ENCODE measurements at regions not wholly inside any gene's neighbourhood (a gene's known extent, or its start where the extent isn't known, plus 50 kb on each side); places are given as distances from the start of the nearest gene placed in this dataset.
"Not testable (repeated sequence)": the region's sequence is repeated elsewhere in the genome, so short reads cannot be mapped to it uniquely, and the experiment has no call there.

- DNase-seq, result no peak
- in situ Hi-C loops (cut with MboI; ENCODE audit: low pct_ligation_motif_present in 1 of 4, low pct_unique_long_range_greater_than_20kb in 1 of 4, low sequenced_read_pairs in 3 of 4) (no loop called here), intact Hi-C loops (cut with DNase I; ENCODE audit: low total_unique reads) (no loop called here)
- Histone ChIP-seq H3K4me3 (no peak overlapping the region), H3K27me3 (no peaks in the 10 kb centered on the region), H3K4me1 (no peaks in the 10 kb centered on the region), H3K36me3 (no peaks in the 10 kb centered on the region), H3K27ac (no peak overlapping the region), H3K9me3 (peaks cover 0 to 5% of the 10 kb centered on the region in 2 donors)
- no peak for TF ChIP-seq POLR2A (IDR thresholded peaks at IDR 0.05)
- no peak for TF ChIP-seq CTCF (IDR thresholded peaks at IDR 0.05)
- TF ChIP-seq POLR2AphosphoS5 (IDR thresholded peaks at IDR 0.05), result no peak
- TF ChIP-seq EP300 (IDR thresholded peaks at IDR 0.05; ENCODE audit: low read depth), result no peak
- 67 to 72% methylated on average over 1 of the region's 1 CpG for WGBS, 2 donors (ENCODE audit: low coverage in 1 of 2)
Measured at GRCh38 chr5:3466392-3466791, 129.2 kb upstream of the IRX1 start.

- intact Hi-C loops (cut with DNase I; ENCODE audit: low total_unique reads), result no loop called here
- no peak for DNase-seq
Measured at GRCh38 chr5:3460416-3460815, 135.2 kb upstream of the IRX1 start.

GRCh38 chr5:3456121-3456681 is 139.4 kb upstream of the IRX1 start:
- intact Hi-C loops (cut with DNase I; ENCODE audit: low total_unique reads) (no loop called here), in situ Hi-C loops (cut with MboI; ENCODE audit: low pct_ligation_motif_present in 1 of 4, low pct_unique_long_range_greater_than_20kb in 1 of 4, low sequenced_read_pairs in 3 of 4) (no loop called here)
- Histone ChIP-seq H3K36me3 (no peaks in the 10 kb centered on the region), H3K9me3 (no peaks in the 10 kb centered on the region), H3K4me1 (no peaks in the 10 kb centered on the region), H3K4me3 (no peak overlapping the region), H3K27me3 (no peaks in the 10 kb centered on the region), H3K27ac (no peak overlapping the region)
- 72% methylated on average over 14 of the region's 14 CpGs; no CpG with 5 or more reads in 1 of the 2 donors for WGBS, 2 donors (ENCODE audit: low coverage in 1 of 2)
- no peak for DNase-seq
- TF ChIP-seq EP300 (IDR thresholded peaks at IDR 0.05; ENCODE audit: low read depth) (no peak), POLR2AphosphoS5 (IDR thresholded peaks at IDR 0.05) (no peak), CTCF (IDR thresholded peaks at IDR 0.05) (no peak), POLR2A (IDR thresholded peaks at IDR 0.05) (no peak)

More at GRCh38 chr5:3460416-3460815, 135.2 kb upstream of the IRX1 start:
- Histone ChIP-seq H3K36me3 (no peaks in the 10 kb centered on the region), H3K9me3 (no peaks in the 10 kb centered on the region), H3K27me3 (no peaks in the 10 kb centered on the region), H3K4me1 (no peaks in the 10 kb centered on the region), H3K27ac (no peak overlapping the region), H3K4me3 (no peak overlapping the region)
- TF ChIP-seq CTCF (IDR thresholded peaks at IDR 0.05), result no peak
- in situ Hi-C loops (cut with MboI; ENCODE audit: low pct_ligation_motif_present in 1 of 4, low pct_unique_long_range_greater_than_20kb in 1 of 4, low sequenced_read_pairs in 3 of 4), result no loop called here
- 76 to 81% methylated on average over 2 of the region's 2 CpGs for WGBS, 2 donors (ENCODE audit: low coverage in 1 of 2)

- intact Hi-C loops (cut with DNase I; ENCODE audit: low total_unique reads); H3K4me3 ChIP-seq; H3K27ac ChIP-seq; H3K4me1 ChIP-seq; H3K36me3 ChIP-seq; DNase-seq; H3K9me3 ChIP-seq; in situ Hi-C loops (cut with MboI; ENCODE audit: low pct_ligation_motif_present in 1 of 4, low pct_unique_long_range_greater_than_20kb in 1 of 4, low sequenced_read_pairs in 3 of 4); H3K27me3 ChIP-seq: not testable (repeated sequence)
- 93 to 94% methylated on average over 2 to 27 of the region's 27 CpGs for WGBS, 2 donors (ENCODE audit: low coverage in 1 of 2)
Measured at GRCh38 chr5:3454028-3454427, 141.6 kb upstream of the IRX1 start.

GRCh38 chr5:3452622-3453021 is 143.0 kb upstream of the IRX1 start:
- TF ChIP-seq POLR2A (IDR thresholded peaks at IDR 0.05), result no peak
- TF ChIP-seq EP300 (IDR thresholded peaks at IDR 0.05; ENCODE audit: low read depth), result no peak
- TF ChIP-seq CTCF (IDR thresholded peaks at IDR 0.05), result no peak
- no peak for TF ChIP-seq POLR2AphosphoS5 (IDR thresholded peaks at IDR 0.05)
- intact Hi-C loops (cut with DNase I; ENCODE audit: low total_unique reads), result no loop called here
- in situ Hi-C loops (cut with MboI; ENCODE audit: low pct_ligation_motif_present in 1 of 4, low pct_unique_long_range_greater_than_20kb in 1 of 4, low sequenced_read_pairs in 3 of 4), result no loop called here

More at GRCh38 chr5:3452622-3453021, 143.0 kb upstream of the IRX1 start:
- 75% methylated on average over 7 of the region's 7 CpGs; no CpG with 5 or more reads in 1 of the 2 donors for WGBS, 2 donors (ENCODE audit: low coverage in 1 of 2)
- Histone ChIP-seq H3K4me3 (no peak overlapping the region), H3K36me3 (no peaks in the 10 kb centered on the region), H3K9me3 (peaks cover 0 to under 1% of the 10 kb centered on the region in 2 donors), H3K27me3 (no peaks in the 10 kb centered on the region), H3K27ac (no peak overlapping the region), H3K4me1 (no peaks in the 10 kb centered on the region)
- no peak for DNase-seq

All from transverse colon (tissue), 4 donors.